DMS153 treated with DMSO at 0.1 percent for 48 hours (cell line): ENCODE measurements at regions not wholly inside any gene's neighbourhood (a gene's known extent, or its start where the extent isn't known, plus 50 kb on each side); places are given as distances from the start of the nearest gene placed in this dataset.
A peak's percentile ranks its signal among the peaks of the same experiment; 100 is the strongest.

Experiments
- DNase-seq: peaks from one replicate; lab custom pipeline; 2025; ENCODE audit not compliant: unreplicated experiment; lab: John Stamatoyannopoulos, UW

GRCh38 chr18:60754413-60755009 lies 381.9 kb upstream of the MC4R start:
- DNase-seq, result no peak

- no peak for DNase-seq
Measured at GRCh38 chr18:60755134-60755533, 382.6 kb upstream of the MC4R start.

- DNase-seq, result no peak
Measured at GRCh38 chr18:60775978-60776377, 403.4 kb upstream of the MC4R start.

- no peak for DNase-seq
Measured at GRCh38 chr18:60784161-60784560, 411.6 kb upstream of the MC4R start.

GRCh38 chr18:60794802-60795201 lies 422.2 kb upstream of the MC4R start:
- DNase-seq, result no peak

- no peak for DNase-seq
Measured at GRCh38 chr18:60804415-60804814, 431.8 kb upstream of the MC4R start.

- no peak for DNase-seq
Measured at GRCh38 chr18:60809937-60810336, 437.4 kb upstream of the MC4R start.

GRCh38 chr18:60812921-60813320 lies 440.3 kb upstream of the MC4R start:
- DNase-seq, result no peak

GRCh38 chr18:60826346-60826745 lies 453.8 kb upstream of the MC4R start:
- no peak for DNase-seq

- no peak for DNase-seq
Measured at GRCh38 chr18:60831971-60832370, 459.4 kb upstream of the MC4R start.

- DNase-seq, result no peak
Measured at GRCh38 chr18:60838677-60839076, 466.1 kb upstream of the MC4R start.

- no peak for DNase-seq
Measured at GRCh38 chr18:60846396-60846795, 473.8 kb upstream of the MC4R start.

- no peak for DNase-seq
Measured at GRCh38 chr18:60847517-60847916, 474.9 kb upstream of the MC4R start.

- DNase-seq, result no peak
Measured at GRCh38 chr18:60861575-60861974, 471.7 kb upstream of the CDH20 start.

GRCh38 chr18:60862988-60863387 lies 470.2 kb upstream of the CDH20 start:
- DNase-seq, result no peak

- no peak for DNase-seq
Measured at GRCh38 chr18:60865801-60866200, 467.4 kb upstream of the CDH20 start.

GRCh38 chr18:60870261-60871153 lies 462.7 kb upstream of the CDH20 start:
- DNase-seq, result peak; percentile 7

- DNase-seq, result no peak
Measured at GRCh38 chr18:60872434-60872833, 460.8 kb upstream of the CDH20 start.

- no peak for DNase-seq
Measured at GRCh38 chr18:60873708-60874107, 459.5 kb upstream of the CDH20 start.

GRCh38 chr18:60875957-60876507 lies 457.2 kb upstream of the CDH20 start:
- DNase-seq, result no peak

GRCh38 chr18:60880184-60880583 lies 453.0 kb upstream of the CDH20 start:
- no peak for DNase-seq

GRCh38 chr18:60883587-60883986 lies 449.6 kb upstream of the CDH20 start:
- no peak for DNase-seq
